CD4-positive, alpha-beta T cell (primary cell): ENCODE measurements at regions not wholly inside any gene's neighbourhood (a gene's known extent, or its start where the extent isn't known, plus 50 kb on each side); places are given as distances from the start of the nearest gene placed in this dataset.

Experiments
- ATAC-seq: fragments of 200-7000 bp; cut with Tn5 transposase; one replicate; pipeline ENCODE4 v1.10.0; 2022; ENCODE audit warnings: mild to moderate bottlenecking; ENCODE audit not compliant: poor library complexity
- CTCF ChIA-PET: fragments of 350-600 bp; sonication (Branson Sonifier 250); formaldehyde crosslinking; loops from one replicate; lab custom pipeline; 2021; ENCODE audit warnings: antibody characterized with exemption, inconsistent platforms; lab: Charles Lee
- POLR2A ChIA-PET: fragments of 350-600 bp; sonication (Branson Sonifier 250); formaldehyde crosslinking; loops from one replicate; lab custom pipeline; 2021; ENCODE audit warnings: antibody characterized with exemption, inconsistent platforms; lab: Charles Lee
- DNase-seq, 14 experiments: peaks; one replicate each; pipeline ENCODE4 v3.0.0-alpha.2; 2013 to 2020; ENCODE audit warnings: mixed read lengths in 2 of 14
- H3K27ac ChIP-seq, 2 donors: one replicate each; pipeline versions ENCODE4 v1.5.1 to v1.7.0; 2013; ENCODE audit warnings: low read length in 2 of 2, low read depth in 1 of 2, mild to moderate bottlenecking in 1 of 2
- H3K27me3 ChIP-seq, 2 experiments: 1 replicate in 1 of 2; 2 replicates in 1 of 2; pipeline versions ENCODE4 v1.6.1 to v1.7.0; 2013; ENCODE audit warnings: low read length in 2 of 2, control low read depth in 1 of 2, mild to moderate bottlenecking in 1 of 2, moderate library complexity in 1 of 2; ENCODE audit not compliant: insufficient read depth in 2 of 2, control insufficient read depth in 1 of 2
- H3K36me3 ChIP-seq: one replicate; pipeline ENCODE4 v1.6.1; 2013; ENCODE audit warnings: low read length, control low read depth; ENCODE audit not compliant: insufficient read depth
- H3K4me1 ChIP-seq: one replicate; pipeline ENCODE4 v1.6.1; 2013; ENCODE audit warnings: low read length, control low read depth; ENCODE audit not compliant: insufficient read depth
- H3K4me3 ChIP-seq: one replicate; pipeline ENCODE4 v1.5.1; 2013; ENCODE audit warnings: mild to moderate bottlenecking, low read length, moderate library complexity
- H3K9me3 ChIP-seq, 2 experiments: 1 replicate in 1 of 2; 2 replicates in 1 of 2; pipeline versions ENCODE4 v1.6.1 to v1.7.0; 2013; ENCODE audit warnings: low read length in 2 of 2, mild to moderate bottlenecking in 2 of 2, control low read depth in 1 of 2, moderate library complexity in 1 of 2; ENCODE audit not compliant: control insufficient read depth in 1 of 2, insufficient read depth in 1 of 2
- H3K27ac Mint-ChIP-seq: one replicate; pipeline ENCODE4 v1.8.0; 2020; ENCODE audit warnings: mixed read lengths
- H3K27me3 Mint-ChIP-seq: one replicate; pipeline ENCODE4 v1.8.0; 2021; ENCODE audit warnings: mixed read lengths
- H3K36me3 Mint-ChIP-seq: one replicate; pipeline ENCODE4 v1.8.0; 2021; ENCODE audit warnings: low read depth, mixed read lengths
- H3K4me1 Mint-ChIP-seq: one replicate; pipeline ENCODE4 v1.8.0; 2021; ENCODE audit warnings: low read depth, mixed read lengths
- H3K4me3 Mint-ChIP-seq: one replicate; pipeline ENCODE4 v1.8.0; 2020; ENCODE audit warnings: mild to moderate bottlenecking, mixed read lengths
- H3K9me3 Mint-ChIP-seq: one replicate; pipeline ENCODE4 v1.8.0; 2020; ENCODE audit warnings: mixed read lengths
- intact Hi-C, 2 experiments: fragments of 100-400 bp; cut with DNase I in 1 of 2; cut with micrococcal nuclease in 1 of 2; formaldehyde crosslinking; loops; one replicate each; pipeline versions ENCODE4 v1.15.1 to v1.9.0; 2023 to 2025; cut with DNase I, micrococcal nuclease
- TF ChIP-seq, protein P1 (sequence below): fragments of 200-600 bp; IDR thresholded peaks from one replicate; pipeline ENCODE4 v1.8.0; 2022; ENCODE audit warnings: antibody characterized with exemption, mild to moderate bottlenecking

DNA sequence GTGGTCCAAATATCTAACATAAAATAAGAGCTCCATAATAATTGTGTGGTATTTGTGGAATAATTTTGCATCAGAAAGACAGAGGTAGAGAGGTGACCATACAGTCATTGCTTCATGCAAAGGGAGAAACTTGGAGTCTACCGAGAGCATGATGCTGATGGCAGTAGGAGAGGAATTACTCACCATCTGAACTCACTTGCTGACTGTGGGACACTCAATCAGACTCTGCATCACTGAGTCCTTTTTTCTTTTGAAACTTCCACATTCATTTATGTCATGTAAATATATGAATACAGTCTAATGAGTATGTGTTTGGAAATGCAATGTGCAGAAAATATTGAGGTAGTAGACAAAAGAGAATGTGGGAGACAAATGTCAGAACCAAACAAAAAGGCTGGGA, 933.8 kb downstream of the REEP3 start:
- Mint-ChIP-seq H3K9me3 (no peaks in the 10 kb centered on the region), H3K4me3 (no peak overlapping the region), H3K36me3 (no peaks in the 10 kb centered on the region), H3K27ac (no peak overlapping the region), H3K4me1 (no peaks in the 10 kb centered on the region), H3K27me3 (no peaks in the 10 kb centered on the region)
- Histone ChIP-seq H3K9me3 (no peaks in the 10 kb centered on the region), H3K4me1 (no peaks in the 10 kb centered on the region), H3K36me3 (no peaks in the 10 kb centered on the region), H3K4me3 (no peak overlapping the region), H3K27ac (no peak overlapping the region), H3K27me3 (no peaks in the 10 kb centered on the region)
- TF ChIP-seq, protein P1, sequence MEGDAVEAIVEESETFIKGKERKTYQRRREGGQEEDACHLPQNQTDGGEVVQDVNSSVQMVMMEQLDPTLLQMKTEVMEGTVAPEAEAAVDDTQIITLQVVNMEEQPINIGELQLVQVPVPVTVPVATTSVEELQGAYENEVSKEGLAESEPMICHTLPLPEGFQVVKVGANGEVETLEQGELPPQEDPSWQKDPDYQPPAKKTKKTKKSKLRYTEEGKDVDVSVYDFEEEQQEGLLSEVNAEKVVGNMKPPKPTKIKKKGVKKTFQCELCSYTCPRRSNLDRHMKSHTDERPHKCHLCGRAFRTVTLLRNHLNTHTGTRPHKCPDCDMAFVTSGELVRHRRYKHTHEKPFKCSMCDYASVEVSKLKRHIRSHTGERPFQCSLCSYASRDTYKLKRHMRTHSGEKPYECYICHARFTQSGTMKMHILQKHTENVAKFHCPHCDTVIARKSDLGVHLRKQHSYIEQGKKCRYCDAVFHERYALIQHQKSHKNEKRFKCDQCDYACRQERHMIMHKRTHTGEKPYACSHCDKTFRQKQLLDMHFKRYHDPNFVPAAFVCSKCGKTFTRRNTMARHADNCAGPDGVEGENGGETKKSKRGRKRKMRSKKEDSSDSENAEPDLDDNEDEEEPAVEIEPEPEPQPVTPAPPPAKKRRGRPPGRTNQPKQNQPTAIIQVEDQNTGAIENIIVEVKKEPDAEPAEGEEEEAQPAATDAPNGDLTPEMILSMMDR = no peak
- ATAC-seq (no peak), DNase-seq (no peak)
- POLR2A ChIA-PET = no interaction called here
- CTCF ChIA-PET = no interaction called here
- intact Hi-C loops = no loop called here

DNA sequence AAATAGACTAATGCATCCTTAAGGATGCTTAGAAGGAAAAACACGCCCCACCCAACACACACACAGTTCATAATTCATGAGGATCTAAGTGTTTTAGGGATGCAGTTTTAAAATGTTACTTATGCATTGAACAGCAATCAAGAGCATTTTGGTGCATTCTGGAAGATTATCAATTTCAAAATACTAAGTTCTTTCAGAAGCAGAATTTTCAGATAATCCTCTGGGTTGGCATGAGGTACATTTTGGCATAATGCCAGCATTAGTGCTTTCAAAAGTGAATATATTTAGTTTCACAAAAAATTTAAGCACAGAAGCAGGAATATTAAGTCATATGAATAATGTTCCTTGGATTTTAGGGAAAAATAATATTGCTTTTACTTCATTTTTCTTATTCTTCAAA, 937.1 kb downstream of the REEP3 start:
- Mint-ChIP-seq H3K9me3 (peaks cover 3% of the 10 kb centered on the region), H3K36me3 (no peaks in the 10 kb centered on the region), H3K27ac (no peak overlapping the region), H3K27me3 (no peaks in the 10 kb centered on the region), H3K4me1 (no peaks in the 10 kb centered on the region), H3K4me3 (no peak overlapping the region)
- TF ChIP-seq, protein P1 = no peak
- POLR2A ChIA-PET = no interaction called here
- H3K4me3 ChIP-seq = no peak overlapping the region
- CTCF ChIA-PET = no interaction called here
- no peak for DNase-seq
- no peak overlapping the region for H3K27ac ChIP-seq
- ATAC-seq = no peak
- no peaks in the 10 kb centered on the region for H3K27me3 ChIP-seq
- peaks cover 0 to 1% of the 10 kb centered on the region in 2 experiments for H3K9me3 ChIP-seq
- intact Hi-C loops = no loop called here
- no peaks in the 10 kb centered on the region for H3K36me3 ChIP-seq
- no peaks in the 10 kb centered on the region for H3K4me1 ChIP-seq

DNA sequence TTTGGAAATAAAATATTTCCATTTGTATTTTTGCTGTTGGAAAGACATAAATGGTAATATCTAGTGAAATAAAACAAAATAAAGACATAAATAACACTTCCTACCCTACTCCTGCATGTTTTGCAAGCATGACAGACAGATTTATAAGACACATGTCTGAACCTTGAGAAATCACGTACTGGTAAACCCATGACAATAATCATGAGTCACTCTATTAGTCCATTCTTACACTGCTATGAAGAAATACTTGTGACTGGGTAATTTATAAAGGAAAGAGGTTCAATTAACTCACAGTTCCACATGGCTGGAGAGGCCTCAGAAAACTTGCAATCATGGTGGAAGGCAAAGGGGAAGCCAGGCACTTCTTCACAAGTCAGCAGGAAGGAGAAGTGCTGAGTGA, 942.2 kb downstream of the REEP3 start:
- Histone ChIP-seq H3K36me3 (no peaks in the 10 kb centered on the region), H3K27ac (no peak overlapping the region), H3K4me3 (no peak overlapping the region), H3K9me3 (peaks cover 5 to 12% of the 10 kb centered on the region in 2 experiments), H3K4me1 (no peaks in the 10 kb centered on the region), H3K27me3 (no peaks in the 10 kb centered on the region)
- TF ChIP-seq, protein P1 = no peak
- Mint-ChIP-seq H3K27me3 (no peaks in the 10 kb centered on the region), H3K4me1 (no peaks in the 10 kb centered on the region), H3K9me3 (peaks cover 17% of the 10 kb centered on the region), H3K27ac (no peak overlapping the region), H3K4me3 (no peak overlapping the region), H3K36me3 (no peaks in the 10 kb centered on the region)
- POLR2A ChIA-PET = no interaction called here
- ATAC-seq = no peak
- intact Hi-C loops = no loop called here
- CTCF ChIA-PET = no interaction called here
- no peak for DNase-seq
